HEK293T (cell line): ENCODE measurements at regions not wholly inside any gene's neighbourhood (a gene's known extent, or its start where the extent isn't known, plus 50 kb on each side); places are given as distances from the start of the nearest gene placed in this dataset.

ENCODE experiments used
- CTCF ChIA-PET: fragments of 350-600 bp; formaldehyde crosslinking; extraction: SDS; loops from one replicate; lab custom pipeline; 2021; ENCODE audit warnings: antibody characterized with exemption, inconsistent platforms; lab: Yijun Ruan, JAX
- POLR2A ChIA-PET: fragments of 350-600 bp; formaldehyde crosslinking; extraction: SDS; loops from one replicate; lab custom pipeline; 2020; ENCODE audit warnings: antibody characterized with exemption, inconsistent platforms; lab: Yijun Ruan, JAX
- DNase-seq: peaks from one replicate; pipeline ENCODE4 v3.0.0; 2012; ENCODE audit warnings: mixed read lengths; ENCODE audit errors: extremely low spot score
- ARNT ChIP-seq: fragments of 450-650 bp; IDR thresholded peaks from 2 replicates; pipeline ENCODE4 v1.6.1; 2017; ENCODE audit warnings: mild to moderate bottlenecking
- BHLHE40 ChIP-seq: fragments of 450-650 bp; IDR thresholded peaks from 2 replicates; pipeline ENCODE4 v1.6.1; 2016; ENCODE audit warnings: mild to moderate bottlenecking, moderate library complexity, borderline replicate concordance
- CTBP1 ChIP-seq: fragments of 450-650 bp; IDR thresholded peaks from 2 replicates; pipeline ENCODE4 v1.6.1; 2016; ENCODE audit warnings: borderline replicate concordance
- ELF4 ChIP-seq: fragments of 450-650 bp; IDR thresholded peaks from 2 replicates; pipeline ENCODE4 v1.6.1; 2017; ENCODE audit warnings: antibody characterized with exemption
- FOXA1 ChIP-seq: fragments of 450-650 bp; IDR thresholded peaks from 2 replicates; pipeline ENCODE4 v1.6.1; 2016; ENCODE audit warnings: mild to moderate bottlenecking
- FOXK2 ChIP-seq: fragments of 450-650 bp; IDR thresholded peaks from 2 replicates; pipeline ENCODE4 v1.6.1; 2016; ENCODE audit warnings: mild to moderate bottlenecking
- FOXM1 ChIP-seq: fragments of 450-650 bp; IDR thresholded peaks from 2 replicates; pipeline ENCODE4 v1.6.1; 2017; ENCODE audit warnings: mild to moderate bottlenecking, borderline replicate concordance
- HDGF ChIP-seq: fragments of 450-650 bp; IDR thresholded peaks from 2 replicates; pipeline ENCODE4 v1.6.1; 2017; ENCODE audit warnings: antibody characterized with exemption, borderline replicate concordance
- L3MBTL2 ChIP-seq: fragments of 450-650 bp; conservative IDR thresholded peaks from 2 replicates; pipeline ENCODE4 v1.6.1; 2016; ENCODE audit warnings: mild to moderate bottlenecking
- LEF1 ChIP-seq: fragments of 450-650 bp; IDR thresholded peaks from 2 replicates; pipeline ENCODE4 v1.6.1; 2017; ENCODE audit warnings: mild to moderate bottlenecking, borderline replicate concordance
- NFRKB ChIP-seq: fragments of 450-650 bp; IDR thresholded peaks from 2 replicates; pipeline ENCODE4 v1.6.1; 2016; ENCODE audit warnings: mild to moderate bottlenecking, moderate library complexity
- SP1 ChIP-seq: fragments of 450-650 bp; IDR thresholded peaks from 2 replicates; pipeline ENCODE4 v1.6.1; 2017
- SUZ12 ChIP-seq: fragments of 450-650 bp; IDR thresholded peaks from 2 replicates; pipeline ENCODE4 v1.6.1; 2016; ENCODE audit warnings: mild to moderate bottlenecking
- TARDBP ChIP-seq: fragments of 450-650 bp; IDR thresholded peaks from 2 replicates; pipeline ENCODE4 v1.6.1; 2016
- ZNF384 ChIP-seq: fragments of 450-650 bp; IDR thresholded peaks from 2 replicates; pipeline ENCODE4 v1.6.1; 2016
- TF ChIP-seq, protein P1 (sequence below): fragments of 450-650 bp; IDR thresholded peaks from 2 replicates; pipeline ENCODE4 v1.6.1; 2016

GRCh38 chr4:136329042-136329662 is 1203.1 kb downstream of the PCDH18 start:
- DNase-seq: no peak
- TF ChIP-seq LEF1: no peak
- no peak for TF ChIP-seq CTBP1
- no peak for TF ChIP-seq SUZ12
- TF ChIP-seq ARNT: no peak
- TF ChIP-seq FOXK2: no peak
- no peak for TF ChIP-seq ZNF384
- no peak for TF ChIP-seq FOXM1
- no peak for TF ChIP-seq ELF4
- TF ChIP-seq L3MBTL2: no peak
- TF ChIP-seq SP1: no peak
- POLR2A ChIA-PET: no interaction called here
- CTCF ChIA-PET: no interaction called here

DNA sequence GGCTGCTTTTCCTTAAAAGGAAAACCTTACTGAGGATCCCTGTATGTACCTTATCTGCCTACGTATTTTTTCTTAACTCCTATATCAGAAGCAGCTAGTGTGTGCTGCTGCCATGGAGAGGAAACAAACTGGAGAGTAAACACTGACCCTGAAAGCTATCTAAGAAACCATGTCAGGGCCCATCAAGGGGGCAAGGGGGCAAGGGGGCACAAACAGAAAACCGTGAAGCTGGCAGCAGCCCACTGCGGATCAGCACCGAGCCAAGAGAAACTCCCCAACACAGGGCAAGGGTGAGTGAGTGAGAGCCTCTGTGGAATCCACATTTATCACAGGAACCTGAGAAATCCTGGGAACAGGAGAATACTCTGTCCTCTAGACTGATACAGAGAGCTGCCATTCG is 1204.2 kb downstream of the PCDH18 start:
- TF ChIP-seq L3MBTL2 (no peak), BHLHE40 (no peak), ARNT (no peak), SP1 (no peak), TARDBP (no peak), FOXK2 (no peak), ELF4 (no peak)
- TF ChIP-seq, protein P1, sequence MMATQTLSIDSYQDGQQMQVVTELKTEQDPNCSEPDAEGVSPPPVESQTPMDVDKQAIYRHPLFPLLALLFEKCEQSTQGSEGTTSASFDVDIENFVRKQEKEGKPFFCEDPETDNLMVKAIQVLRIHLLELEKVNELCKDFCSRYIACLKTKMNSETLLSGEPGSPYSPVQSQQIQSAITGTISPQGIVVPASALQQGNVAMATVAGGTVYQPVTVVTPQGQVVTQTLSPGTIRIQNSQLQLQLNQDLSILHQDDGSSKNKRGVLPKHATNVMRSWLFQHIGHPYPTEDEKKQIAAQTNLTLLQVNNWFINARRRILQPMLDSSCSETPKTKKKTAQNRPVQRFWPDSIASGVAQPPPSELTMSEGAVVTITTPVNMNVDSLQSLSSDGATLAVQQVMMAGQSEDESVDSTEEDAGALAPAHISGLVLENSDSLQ: no peak
- POLR2A ChIA-PET: no interaction called here
- CTCF ChIA-PET: no interaction called here
- no peak for DNase-seq

DNA sequence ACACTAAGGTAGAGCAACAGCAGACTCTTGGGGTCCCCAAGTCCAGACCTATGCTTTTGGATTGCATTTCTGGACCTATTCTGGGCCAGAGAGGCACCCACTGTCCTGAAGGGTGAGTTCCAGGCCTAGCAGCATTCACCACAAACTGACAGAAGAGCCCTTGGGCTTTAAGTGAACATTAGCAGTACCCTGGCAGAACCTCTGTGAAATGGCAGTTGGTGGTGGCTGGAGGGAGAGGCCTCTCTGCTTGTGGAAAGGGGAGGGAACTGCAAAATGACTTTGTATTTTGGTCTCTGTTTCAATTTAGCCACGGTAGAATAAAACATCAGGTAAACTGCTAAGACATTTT is 1211.9 kb downstream of the PCDH18 start:
- no peak for TF ChIP-seq SP1
- no peak for TF ChIP-seq ZNF384
- no peak for TF ChIP-seq NFRKB
- TF ChIP-seq HDGF: no peak
- no peak for TF ChIP-seq FOXM1
- no peak for TF ChIP-seq L3MBTL2
- TF ChIP-seq, protein P1: no peak
- no peak for TF ChIP-seq FOXK2
- TF ChIP-seq CTBP1: no peak
- TF ChIP-seq ELF4: no peak
- no peak for TF ChIP-seq TARDBP
- no peak for TF ChIP-seq BHLHE40
- TF ChIP-seq FOXA1: no peak
- TF ChIP-seq SUZ12: no peak
- TF ChIP-seq ARNT: no peak
- no peak for TF ChIP-seq LEF1
- ChIA-PET CTCF (no interaction called here), POLR2A (no interaction called here)
- DNase-seq: no peak

GRCh38 chr4:136319789-136320464 is 1212.4 kb downstream of the PCDH18 start:
- TF ChIP-seq, protein P1: no peak
- TF ChIP-seq ZNF384 (no peak), CTBP1 (no peak), LEF1 (no peak), SUZ12 (no peak), L3MBTL2 (no peak), ELF4 (no peak), BHLHE40 (no peak), ARNT (no peak), HDGF (no peak)
- ChIA-PET POLR2A (no interaction called here), CTCF (no interaction called here)
- no peak for DNase-seq

- DNase-seq: no peak
- ChIA-PET POLR2A (no interaction called here), CTCF (no interaction called here)
- TF ChIP-seq SP1: no peak
Measured at GRCh38 chr4:136316961-136317360, 1215.3 kb downstream of the PCDH18 start.

- POLR2A ChIA-PET: no interaction called here
- CTCF ChIA-PET: no interaction called here
- DNase-seq: no peak
Measured at GRCh38 chr4:136314686-136315085, 1217.6 kb downstream of the PCDH18 start.

More at GRCh38 chr4:136314686-136315085, 1217.6 kb downstream of the PCDH18 start:
- no peak for TF ChIP-seq ELF4
- TF ChIP-seq CTBP1: no peak
- no peak for TF ChIP-seq TARDBP
- TF ChIP-seq ARNT: no peak
- no peak for TF ChIP-seq FOXA1
- TF ChIP-seq FOXM1: no peak
- TF ChIP-seq L3MBTL2: no peak
- TF ChIP-seq ZNF384: no peak
- TF ChIP-seq LEF1: no peak
- TF ChIP-seq, protein P1: no peak
- TF ChIP-seq SP1: no peak
- TF ChIP-seq SUZ12: no peak
